ENCODE measurements at regions not wholly inside any gene's neighbourhood (a gene's known extent, or its start where the extent isn't known, plus 50 kb on each side); places are given as distances from the start of the nearest gene placed in this dataset.

- H3K27ac ChIP-seq = no peak overlapping the region
- TF ChIP-seq CTCF (conservative IDR thresholded peaks at IDR 0.05) = no peak
Measured at GRCh38 chr3:16066545-16066944, 107.9 kb upstream of the GALNT15 start.

GRCh38 chr3:16066975-16067374 lies 107.5 kb upstream of the GALNT15 start:
- H3K27ac ChIP-seq = no peak overlapping the region
- TF ChIP-seq CTCF (conservative IDR thresholded peaks at IDR 0.05) = no peak

GRCh38 chr3:16067837-16068471 lies 106.5 kb upstream of the GALNT15 start:
- no peak for TF ChIP-seq CTCF (conservative IDR thresholded peaks at IDR 0.05)
- no peak overlapping the region for H3K27ac ChIP-seq

- no peak for TF ChIP-seq CTCF (conservative IDR thresholded peaks at IDR 0.05)
- H3K27ac ChIP-seq = no peak overlapping the region
Measured at GRCh38 chr3:16069149-16069922, 105.1 kb upstream of the GALNT15 start.

- no peak overlapping the region for H3K27ac ChIP-seq
- no peak for TF ChIP-seq CTCF (conservative IDR thresholded peaks at IDR 0.05)
Measured at GRCh38 chr3:16070707-16071106, 103.8 kb upstream of the GALNT15 start.

- no peak overlapping the region for H3K27ac ChIP-seq
- no peak for TF ChIP-seq CTCF (conservative IDR thresholded peaks at IDR 0.05)
Measured at GRCh38 chr3:16071206-16071605, 103.3 kb upstream of the GALNT15 start.

- H3K27ac ChIP-seq = no peak overlapping the region
- no peak for TF ChIP-seq CTCF (conservative IDR thresholded peaks at IDR 0.05)
Measured at GRCh38 chr3:16072420-16073110, 101.9 kb upstream of the GALNT15 start.

Data from VCaP (cell line).